ENCODE measurements at regions not wholly inside any gene's neighbourhood (a gene's known extent, or its start where the extent isn't known, plus 50 kb on each side); places are given as distances from the start of the nearest gene placed in this dataset.
"Not testable (repeated sequence)": the region's sequence is repeated elsewhere in the genome, so short reads cannot be mapped to it uniquely, and the experiment has no call there.

DNA sequence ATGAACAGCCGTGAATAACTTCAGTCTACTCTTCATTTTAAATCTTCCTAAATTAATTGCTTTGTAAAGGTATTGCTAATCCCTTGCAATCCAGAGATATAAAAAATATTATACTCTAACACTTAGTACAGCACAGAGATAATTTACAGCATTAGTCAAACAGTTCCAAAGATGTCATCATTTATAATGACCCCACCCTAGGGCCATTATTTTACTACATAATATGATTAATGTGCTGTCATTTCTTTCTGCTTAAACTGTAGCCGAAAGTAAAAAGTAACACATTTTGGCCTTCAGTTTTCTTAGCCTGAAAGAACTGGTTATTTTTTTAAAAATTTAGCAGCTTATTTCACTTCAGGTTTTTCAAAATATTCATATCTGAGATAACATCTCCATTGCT, 256.3 kb upstream of the RFC3 start:
- Histone ChIP-seq H3K9me2 (replicated peaks; ENCODE audit: insufficient read depth, low read length) (no peaks in the 10 kb centered on the region), H3K9ac (ENCODE audit: low read length) (no peak overlapping the region), H3K27ac (ENCODE audit: low read length) (no peak overlapping the region), H2AFZ (ENCODE audit: low read length) (no peak overlapping the region), H3K27me3 (replicated peaks; ENCODE audit: insufficient read depth, low read length) (no peaks in the 10 kb centered on the region), H3K9me3 (replicated peaks; ENCODE audit: insufficient read depth, low read length) (no peaks in the 10 kb centered on the region), H3K79me2 (ENCODE audit: low read length) (no peaks in the 10 kb centered on the region), H3F3A (ENCODE audit: insufficient read depth, low read length) (no peaks in the 10 kb centered on the region), H3K4me2 (ENCODE audit: low read depth, low read length) (no peak overlapping the region), H4K20me1 (ENCODE audit: insufficient read depth, low read length) (no peaks in the 10 kb centered on the region), H3K4me3 (ENCODE audit: low read length) (no peak overlapping the region), H3K36me3 (replicated peaks; ENCODE audit: insufficient read depth, low read length) (no peaks in the 10 kb centered on the region), H3K4me1 (ENCODE audit: low read length) (no peaks in the 10 kb centered on the region)
- DNase-seq, result no peak
- TF ChIP-seq, protein P1, sequence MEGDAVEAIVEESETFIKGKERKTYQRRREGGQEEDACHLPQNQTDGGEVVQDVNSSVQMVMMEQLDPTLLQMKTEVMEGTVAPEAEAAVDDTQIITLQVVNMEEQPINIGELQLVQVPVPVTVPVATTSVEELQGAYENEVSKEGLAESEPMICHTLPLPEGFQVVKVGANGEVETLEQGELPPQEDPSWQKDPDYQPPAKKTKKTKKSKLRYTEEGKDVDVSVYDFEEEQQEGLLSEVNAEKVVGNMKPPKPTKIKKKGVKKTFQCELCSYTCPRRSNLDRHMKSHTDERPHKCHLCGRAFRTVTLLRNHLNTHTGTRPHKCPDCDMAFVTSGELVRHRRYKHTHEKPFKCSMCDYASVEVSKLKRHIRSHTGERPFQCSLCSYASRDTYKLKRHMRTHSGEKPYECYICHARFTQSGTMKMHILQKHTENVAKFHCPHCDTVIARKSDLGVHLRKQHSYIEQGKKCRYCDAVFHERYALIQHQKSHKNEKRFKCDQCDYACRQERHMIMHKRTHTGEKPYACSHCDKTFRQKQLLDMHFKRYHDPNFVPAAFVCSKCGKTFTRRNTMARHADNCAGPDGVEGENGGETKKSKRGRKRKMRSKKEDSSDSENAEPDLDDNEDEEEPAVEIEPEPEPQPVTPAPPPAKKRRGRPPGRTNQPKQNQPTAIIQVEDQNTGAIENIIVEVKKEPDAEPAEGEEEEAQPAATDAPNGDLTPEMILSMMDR (IDR thresholded peaks at IDR 0.05; ENCODE audit: low read length), result no peak
- TF ChIP-seq EZH2phosphoT487 (IDR thresholded peaks at IDR 0.05; ENCODE audit: low read length) (no peak), EZH2 (optimal IDR thresholded peaks at IDR 0.05; ENCODE audit: low read depth, low read length) (no peak)

DNA sequence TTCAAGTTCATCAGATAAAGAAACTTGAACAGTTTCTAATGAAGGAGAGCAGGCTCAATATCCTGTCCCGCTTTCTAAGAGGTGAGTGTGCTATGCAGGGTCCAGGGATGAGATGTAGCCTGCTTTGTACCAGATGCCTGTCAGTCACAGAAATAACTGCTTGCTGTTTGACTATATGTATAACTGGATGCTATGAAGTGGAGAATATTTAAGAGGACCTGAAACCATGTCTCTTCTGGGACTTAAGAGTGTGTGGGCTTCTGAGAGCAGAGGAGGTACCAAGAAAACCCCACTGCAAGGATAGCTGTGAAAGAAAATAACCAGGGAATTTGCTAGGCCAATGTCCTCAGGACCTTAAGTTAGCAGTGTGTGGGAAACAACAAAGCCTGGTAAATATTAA, 246.3 kb upstream of the RFC3 start:
- Histone ChIP-seq H3K9me2 (replicated peaks; ENCODE audit: insufficient read depth, low read length) (no peaks in the 10 kb centered on the region), H3K9ac (ENCODE audit: low read length) (no peak overlapping the region), H3F3A (ENCODE audit: insufficient read depth, low read length) (no peaks in the 10 kb centered on the region), H3K4me3 (ENCODE audit: low read length) (no peak overlapping the region), H3K4me2 (ENCODE audit: low read depth, low read length) (no peak overlapping the region), H2AFZ (ENCODE audit: low read length) (no peak overlapping the region), H4K20me1 (ENCODE audit: insufficient read depth, low read length) (no peaks in the 10 kb centered on the region), H3K9me3 (replicated peaks; ENCODE audit: insufficient read depth, low read length) (no peaks in the 10 kb centered on the region), H3K79me2 (ENCODE audit: low read length) (no peaks in the 10 kb centered on the region), H3K27me3 (replicated peaks; ENCODE audit: insufficient read depth, low read length) (no peaks in the 10 kb centered on the region), H3K36me3 (replicated peaks; ENCODE audit: insufficient read depth, low read length) (no peaks in the 10 kb centered on the region), H3K27ac (ENCODE audit: low read length) (no peak overlapping the region), H3K4me1 (ENCODE audit: low read length) (no peaks in the 10 kb centered on the region)
- TF ChIP-seq, protein P1 (IDR thresholded peaks at IDR 0.05; ENCODE audit: low read length), result no peak
- TF ChIP-seq EZH2phosphoT487 (IDR thresholded peaks at IDR 0.05; ENCODE audit: low read length) (no peak), EZH2 (optimal IDR thresholded peaks at IDR 0.05; ENCODE audit: low read depth, low read length) (no peak)
- DNase-seq, result no peak

DNA sequence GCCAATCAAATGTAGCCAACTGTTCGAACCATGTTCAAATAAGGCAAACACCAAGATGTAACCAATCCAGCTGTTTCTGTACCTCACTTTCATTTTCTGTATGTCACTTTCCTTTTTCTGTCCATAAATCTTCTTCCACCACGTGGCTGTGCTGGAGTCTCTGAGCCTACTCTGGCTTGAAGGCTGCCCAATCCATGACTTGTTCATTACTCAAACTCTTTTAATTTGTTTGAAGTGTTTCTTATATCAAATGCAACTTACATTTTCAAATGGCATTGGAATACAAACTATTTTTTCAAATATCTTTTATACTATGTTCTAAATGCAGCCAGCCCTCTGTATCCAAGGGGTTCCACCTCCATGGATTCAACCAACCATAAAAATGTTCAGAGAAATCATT, 245.6 kb upstream of the RFC3 start:
- not testable (repeated sequence) for H3K9me2 ChIP-seq (replicated peaks; ENCODE audit: insufficient read depth, low read length); H4K20me1 ChIP-seq (ENCODE audit: insufficient read depth, low read length); H3K4me3 ChIP-seq (ENCODE audit: low read length); H2AFZ ChIP-seq (ENCODE audit: low read length); H3K9me3 ChIP-seq (replicated peaks; ENCODE audit: insufficient read depth, low read length); H3K36me3 ChIP-seq (replicated peaks; ENCODE audit: insufficient read depth, low read length); H3K9ac ChIP-seq (ENCODE audit: low read length); H3K79me2 ChIP-seq (ENCODE audit: low read length); DNase-seq; H3F3A ChIP-seq (ENCODE audit: insufficient read depth, low read length); H3K27ac ChIP-seq (ENCODE audit: low read length); H3K27me3 ChIP-seq (replicated peaks; ENCODE audit: insufficient read depth, low read length); H3K4me1 ChIP-seq (ENCODE audit: low read length); H3K4me2 ChIP-seq (ENCODE audit: low read depth, low read length)

DNA sequence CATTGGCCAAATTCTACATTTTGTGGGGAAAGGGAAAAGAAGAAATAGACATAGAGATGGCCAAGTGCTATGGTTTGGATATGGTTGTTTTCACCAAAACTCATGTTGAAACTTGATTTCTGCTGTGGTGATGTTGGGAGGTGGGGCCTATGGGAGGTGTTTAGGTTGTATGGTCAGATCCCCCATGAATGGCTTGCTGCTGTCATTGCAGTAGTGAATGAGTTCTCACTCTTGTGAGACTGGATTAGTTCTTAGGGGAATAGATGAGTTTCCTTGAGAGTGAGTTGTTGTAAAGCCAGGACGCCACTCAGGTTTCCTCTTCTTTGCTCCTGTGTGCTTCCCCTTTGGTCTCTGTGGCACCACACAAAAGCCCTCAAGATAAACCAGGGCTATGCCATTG, 242.6 kb upstream of the RFC3 start:
- Histone ChIP-seq H2AFZ (ENCODE audit: low read length) (no peak overlapping the region), H4K20me1 (ENCODE audit: insufficient read depth, low read length) (no peaks in the 10 kb centered on the region), H3K9ac (ENCODE audit: low read length) (no peak overlapping the region), H3K79me2 (ENCODE audit: low read length) (no peaks in the 10 kb centered on the region), H3K27me3 (replicated peaks; ENCODE audit: insufficient read depth, low read length) (no peaks in the 10 kb centered on the region), H3K9me3 (replicated peaks; ENCODE audit: insufficient read depth, low read length) (no peaks in the 10 kb centered on the region), H3F3A (ENCODE audit: insufficient read depth, low read length) (no peaks in the 10 kb centered on the region), H3K27ac (ENCODE audit: low read length) (no peak overlapping the region), H3K4me1 (ENCODE audit: low read length) (no peaks in the 10 kb centered on the region), H3K9me2 (replicated peaks; ENCODE audit: insufficient read depth, low read length) (no peaks in the 10 kb centered on the region), H3K36me3 (replicated peaks; ENCODE audit: insufficient read depth, low read length) (no peaks in the 10 kb centered on the region), H3K4me3 (ENCODE audit: low read length) (no peak overlapping the region), H3K4me2 (ENCODE audit: low read depth, low read length) (no peak overlapping the region)
- no peak for TF ChIP-seq EZH2phosphoT487 (IDR thresholded peaks at IDR 0.05; ENCODE audit: low read length)
- no peak for TF ChIP-seq EZH2 (optimal IDR thresholded peaks at IDR 0.05; ENCODE audit: low read depth, low read length)
- TF ChIP-seq, protein P1 (IDR thresholded peaks at IDR 0.05; ENCODE audit: low read length), result no peak
- no peak for DNase-seq
